ENCODE measurements at regions not wholly inside any gene's neighbourhood (a gene's known extent, or its start where the extent isn't known, plus 50 kb on each side); places are given as distances from the start of the nearest gene placed in this dataset.

- TF ChIP-seq GATA2 (IDR thresholded peaks at IDR 0.05; ENCODE audit: low read depth, low read length), result no peak
- no peak for TF ChIP-seq GATA3 (IDR thresholded peaks at IDR 0.05; ENCODE audit: low read depth, low read length)
Measured at GRCh38 chr9:129432297-129433154, 188.4 kb downstream of the C9orf50 start.

Data from SH-SY5Y (cell line).